ENCODE measurements at regions not wholly inside any gene's neighbourhood (a gene's known extent, or its start where the extent isn't known, plus 50 kb on each side); places are given as distances from the start of the nearest gene placed in this dataset.

DNA sequence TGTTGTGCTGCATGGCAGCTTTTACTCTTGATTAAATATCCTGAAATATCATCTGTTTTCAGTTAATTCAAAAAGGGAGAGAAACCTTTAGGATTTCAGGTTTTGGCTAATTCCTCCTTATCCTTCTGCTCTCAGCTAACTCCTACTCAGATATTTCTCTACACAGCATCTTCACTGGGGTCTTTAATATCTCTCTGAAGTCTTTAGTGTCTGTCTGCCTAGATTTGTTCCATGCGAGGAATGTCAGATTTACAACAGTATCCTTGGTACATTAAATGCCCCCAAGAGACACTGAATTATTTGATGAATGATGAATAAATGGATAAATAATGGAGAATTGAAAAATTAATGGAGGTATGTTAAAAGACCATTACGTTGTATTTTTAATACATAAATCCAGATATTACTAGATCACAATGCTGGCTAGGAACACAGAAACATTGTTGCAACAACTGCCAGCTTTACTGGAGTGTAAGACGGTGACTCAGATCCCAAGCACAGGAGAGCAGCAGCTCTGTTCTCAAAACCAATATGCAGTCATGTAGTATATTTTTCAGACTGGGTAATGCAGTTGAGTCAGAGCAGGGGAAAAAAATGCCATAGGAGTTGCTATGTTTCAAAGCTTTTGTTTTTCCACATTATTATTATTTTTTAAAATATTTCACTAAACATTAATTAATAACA is 388.0 kb upstream of the SYT4 start:
- Histone ChIP-seq H3K4me3 (ENCODE audit: low read length) (no peak overlapping the region), H3K27me3 (ENCODE audit: control insufficient read depth, insufficient read depth, low read length) (no peaks in the 10 kb centered on the region), H3K9me3 (ENCODE audit: control insufficient read depth, insufficient read depth, low read length) (no peaks in the 10 kb centered on the region), H3K27ac (ENCODE audit: low read length) (no peak overlapping the region), H3K36me3 (ENCODE audit: control insufficient read depth, insufficient read depth, low read length) (no peaks in the 10 kb centered on the region), H3K4me1 (ENCODE audit: control insufficient read depth, insufficient read depth, low read length) (no peaks in the 10 kb centered on the region)
- no peak overlapping the region for H3K4me3 Mint-ChIP-seq
- DNase-seq (no peak), ATAC-seq (no peak)
- H3K4me1 Mint-ChIP-seq: no peaks in the 10 kb centered on the region
- H3K27ac Mint-ChIP-seq: no peak overlapping the region
- no peaks in the 10 kb centered on the region for H3K9me3 Mint-ChIP-seq
- WGBS (ENCODE audit: insufficient coverage): 50% methylated on average over 2 of the region's 3 CpGs
- no peaks in the 10 kb centered on the region for H3K27me3 Mint-ChIP-seq (ENCODE audit: low read depth in 2 of 2)
- H3K36me3 Mint-ChIP-seq: no peaks in the 10 kb centered on the region
- TF ChIP-seq, protein P1, sequence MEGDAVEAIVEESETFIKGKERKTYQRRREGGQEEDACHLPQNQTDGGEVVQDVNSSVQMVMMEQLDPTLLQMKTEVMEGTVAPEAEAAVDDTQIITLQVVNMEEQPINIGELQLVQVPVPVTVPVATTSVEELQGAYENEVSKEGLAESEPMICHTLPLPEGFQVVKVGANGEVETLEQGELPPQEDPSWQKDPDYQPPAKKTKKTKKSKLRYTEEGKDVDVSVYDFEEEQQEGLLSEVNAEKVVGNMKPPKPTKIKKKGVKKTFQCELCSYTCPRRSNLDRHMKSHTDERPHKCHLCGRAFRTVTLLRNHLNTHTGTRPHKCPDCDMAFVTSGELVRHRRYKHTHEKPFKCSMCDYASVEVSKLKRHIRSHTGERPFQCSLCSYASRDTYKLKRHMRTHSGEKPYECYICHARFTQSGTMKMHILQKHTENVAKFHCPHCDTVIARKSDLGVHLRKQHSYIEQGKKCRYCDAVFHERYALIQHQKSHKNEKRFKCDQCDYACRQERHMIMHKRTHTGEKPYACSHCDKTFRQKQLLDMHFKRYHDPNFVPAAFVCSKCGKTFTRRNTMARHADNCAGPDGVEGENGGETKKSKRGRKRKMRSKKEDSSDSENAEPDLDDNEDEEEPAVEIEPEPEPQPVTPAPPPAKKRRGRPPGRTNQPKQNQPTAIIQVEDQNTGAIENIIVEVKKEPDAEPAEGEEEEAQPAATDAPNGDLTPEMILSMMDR (IDR thresholded peaks at IDR 0.05): no peak
- intact Hi-C loops (cut with micrococcal nuclease): no loop called here

DNA sequence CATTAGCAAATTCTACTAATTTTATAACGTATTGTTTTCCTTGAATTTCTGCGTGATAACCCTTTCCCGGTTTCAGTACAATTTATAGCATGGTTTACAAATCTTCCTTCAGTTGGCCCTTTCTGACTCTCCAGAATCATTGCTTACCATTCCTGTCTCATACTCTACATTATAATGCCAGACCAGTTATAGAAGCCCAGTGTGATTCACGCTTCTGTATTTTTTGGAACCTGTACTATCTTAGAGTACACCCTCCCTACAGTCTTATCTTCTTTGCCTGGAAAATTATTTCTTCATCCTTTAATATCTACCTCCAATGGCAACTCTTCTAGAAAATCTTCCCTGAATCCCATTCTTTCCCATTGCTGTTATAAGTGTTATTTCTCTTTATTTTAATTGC is 391.6 kb upstream of the SYT4 start:
- no peaks in the 10 kb centered on the region for H3K27me3 ChIP-seq (ENCODE audit: control insufficient read depth, insufficient read depth, low read length)
- no peak for ATAC-seq
- no peaks in the 10 kb centered on the region for H3K27me3 Mint-ChIP-seq (ENCODE audit: low read depth in 2 of 2)

GRCh38 chr18:43671431-43671830 is 394.1 kb upstream of the SYT4 start:
- DNase-seq (no peak), ATAC-seq (no peak)
- 38% methylated on average over 1 of the region's 1 CpG for WGBS (ENCODE audit: insufficient coverage)
- Histone ChIP-seq H3K36me3 (ENCODE audit: control insufficient read depth, insufficient read depth, low read length) (no peaks in the 10 kb centered on the region), H3K4me1 (ENCODE audit: control insufficient read depth, insufficient read depth, low read length) (no peaks in the 10 kb centered on the region), H3K27ac (ENCODE audit: low read length) (no peak overlapping the region), H3K4me3 (ENCODE audit: low read length) (no peak overlapping the region), H3K27me3 (ENCODE audit: control insufficient read depth, insufficient read depth, low read length) (no peaks in the 10 kb centered on the region), H3K9me3 (ENCODE audit: control insufficient read depth, insufficient read depth, low read length) (no peaks in the 10 kb centered on the region)
- no peak overlapping the region for H3K4me3 Mint-ChIP-seq
- TF ChIP-seq, protein P1 (IDR thresholded peaks at IDR 0.05): no peak
- H3K9me3 Mint-ChIP-seq: peaks cover 5 to 6% of the 10 kb centered on the region in 2 donors
- no peaks in the 10 kb centered on the region for H3K36me3 Mint-ChIP-seq
- no peak overlapping the region for H3K27ac Mint-ChIP-seq
- H3K4me1 Mint-ChIP-seq: no peaks in the 10 kb centered on the region
- H3K27me3 Mint-ChIP-seq (ENCODE audit: low read depth in 2 of 2): no peaks in the 10 kb centered on the region
- intact Hi-C loops (cut with micrococcal nuclease): no loop called here

More for the DNA sequence above, 391.6 kb upstream of the SYT4 start:
- TF ChIP-seq, protein P1 (IDR thresholded peaks at IDR 0.05): no peak
- Mint-ChIP-seq H3K4me1 (no peaks in the 10 kb centered on the region), H3K9me3 (peaks cover 2 to 3% of the 10 kb centered on the region in 2 donors), H3K4me3 (no peak overlapping the region), H3K36me3 (no peaks in the 10 kb centered on the region), H3K27ac (no peak overlapping the region)
- no peak overlapping the region for H3K27ac ChIP-seq (ENCODE audit: low read length)
- intact Hi-C loops (cut with micrococcal nuclease): no loop called here
- H3K9me3 ChIP-seq (ENCODE audit: control insufficient read depth, insufficient read depth, low read length): no peaks in the 10 kb centered on the region
- no peak for DNase-seq
- H3K36me3 ChIP-seq (ENCODE audit: control insufficient read depth, insufficient read depth, low read length): no peaks in the 10 kb centered on the region
- no peaks in the 10 kb centered on the region for H3K4me1 ChIP-seq (ENCODE audit: control insufficient read depth, insufficient read depth, low read length)
- no peak overlapping the region for H3K4me3 ChIP-seq (ENCODE audit: low read length)
- 96% methylated on average over 4 of the region's 4 CpGs for WGBS (ENCODE audit: insufficient coverage)

- Mint-ChIP-seq H3K4me3 (no peak overlapping the region), H3K27me3 (ENCODE audit: low read depth in 2 of 2) (no peaks in the 10 kb centered on the region), H3K4me1 (no peaks in the 10 kb centered on the region), H3K36me3 (peaks cover 6% of the 10 kb centered on the region), H3K27ac (no peak overlapping the region), H3K9me3 (peaks cover 8% of the 10 kb centered on the region in 2 donors)
- no peaks in the 10 kb centered on the region for H3K9me3 ChIP-seq (ENCODE audit: control insufficient read depth, insufficient read depth, low read length)
- TF ChIP-seq, protein P1 (IDR thresholded peaks at IDR 0.05): no peak
- WGBS (ENCODE audit: insufficient coverage): 78% methylated on average over 2 of the region's 2 CpGs
- H3K4me3 ChIP-seq (ENCODE audit: low read length): no peak overlapping the region
- H3K27me3 ChIP-seq (ENCODE audit: control insufficient read depth, insufficient read depth, low read length): no peaks in the 10 kb centered on the region
- no peak overlapping the region for H3K27ac ChIP-seq (ENCODE audit: low read length)
- DNase-seq: no peak
- H3K4me1 ChIP-seq (ENCODE audit: control insufficient read depth, insufficient read depth, low read length): no peaks in the 10 kb centered on the region
- ATAC-seq: no peak
- intact Hi-C loops (cut with micrococcal nuclease): no loop called here
- H3K36me3 ChIP-seq (ENCODE audit: control insufficient read depth, insufficient read depth, low read length): no peaks in the 10 kb centered on the region
These were observed 402.8 kb upstream of the SYT4 start for GRCh38 chr18:43680096-43680495.

All from natural killer cell (primary cell).